KBM-7 (cell line): ENCODE measurements at regions not wholly inside any gene's neighbourhood (a gene's known extent, or its start where the extent isn't known, plus 50 kb on each side); places are given as distances from the start of the nearest gene placed in this dataset.
"Not testable (repeated sequence)": the region's sequence is repeated elsewhere in the genome, so short reads cannot be mapped to it uniquely, and the experiment has no call there.

Source experiments
- DNase-seq: peaks from one replicate; pipeline ENCODE4 v3.0.0-alpha.2; 2015
- in situ Hi-C: fragments of 300-500 bp; cut with MboI; formaldehyde crosslinking; loops from 2 replicates; pipeline ENCODE4 v1.14.3; 2020; ENCODE audit warnings: low sequenced_read_pairs, low pct_unique_long_range_greater_than_20kb, mixed read lengths

DNA sequence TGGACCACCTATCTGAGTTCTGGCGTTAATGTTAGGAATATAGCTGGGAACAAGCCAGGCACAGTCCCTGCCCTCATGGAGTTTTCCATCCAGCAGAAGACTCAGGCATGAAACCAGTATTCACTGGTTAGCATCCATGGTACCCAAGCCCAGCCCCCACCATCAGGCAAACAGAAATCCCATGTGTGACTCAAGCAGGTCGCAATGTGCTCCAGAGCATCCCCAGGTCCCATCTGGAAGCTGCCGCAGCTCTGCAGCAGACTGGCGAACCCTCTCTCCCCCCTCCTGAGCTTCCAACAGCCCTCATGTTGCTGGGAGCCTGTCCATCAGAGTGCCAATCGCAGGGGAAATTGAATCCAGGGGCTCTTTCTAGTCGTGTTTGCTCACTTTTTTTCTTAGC, 174.2 kb downstream of the RRAGC start:
- in situ Hi-C loops: no loop called here
- no peak for DNase-seq

DNA sequence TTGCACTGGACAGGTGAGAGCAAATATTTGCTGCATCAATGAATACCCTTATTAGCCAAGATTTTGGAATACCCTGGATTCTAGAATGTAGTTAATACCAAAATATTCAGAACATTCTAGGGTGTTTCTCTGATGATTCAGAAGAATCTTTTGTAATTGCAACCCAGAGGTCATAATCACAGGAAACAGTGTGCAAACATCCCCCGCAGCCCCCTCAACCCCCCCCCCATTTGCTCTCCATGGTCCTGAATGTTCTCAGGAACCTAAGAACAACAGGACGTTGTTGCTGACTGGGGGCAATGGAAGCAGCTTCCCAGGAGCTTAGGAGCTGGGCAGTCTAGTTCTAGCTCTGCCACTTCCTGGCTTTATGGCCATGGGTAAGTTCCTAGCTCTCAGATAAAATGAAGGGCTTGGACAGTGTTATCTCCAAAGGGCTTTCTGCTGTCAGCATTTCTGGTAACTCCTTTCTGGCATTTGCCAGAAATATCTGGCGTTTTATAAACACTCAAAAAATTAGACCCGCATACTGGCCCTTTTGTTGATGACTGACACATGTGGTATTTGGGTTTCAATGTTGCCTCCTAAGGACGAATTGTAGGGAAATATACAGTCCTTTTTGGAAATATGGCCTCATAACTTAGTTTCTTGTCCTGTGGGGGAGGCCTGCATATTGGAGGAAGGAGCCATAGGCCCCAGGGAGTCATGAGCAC, 178.6 kb downstream of the RRAGC start:
- in situ Hi-C loops: no loop called here
- no peak for DNase-seq

DNA sequence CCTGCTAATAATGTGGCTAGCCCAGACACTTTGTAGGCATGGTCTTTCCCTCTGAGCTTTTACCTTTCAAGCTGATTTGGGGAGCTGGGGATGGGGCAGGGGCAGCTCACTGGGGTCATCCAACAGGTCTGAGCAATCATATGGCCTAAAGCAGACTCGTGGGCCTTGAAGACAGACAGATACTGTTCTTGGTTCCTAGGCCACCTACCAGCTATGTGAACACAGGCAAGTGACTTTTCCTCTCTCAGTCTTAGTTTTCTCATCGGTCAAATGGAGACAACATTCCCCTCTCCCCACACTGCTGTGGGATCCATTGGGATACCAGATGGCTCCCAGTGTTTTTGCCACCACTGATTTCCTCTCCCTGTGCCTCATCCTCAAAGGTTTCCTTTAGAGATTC, 181.8 kb downstream of the RRAGC start:
- in situ Hi-C loops: no loop called here
- no peak for DNase-seq

DNA sequence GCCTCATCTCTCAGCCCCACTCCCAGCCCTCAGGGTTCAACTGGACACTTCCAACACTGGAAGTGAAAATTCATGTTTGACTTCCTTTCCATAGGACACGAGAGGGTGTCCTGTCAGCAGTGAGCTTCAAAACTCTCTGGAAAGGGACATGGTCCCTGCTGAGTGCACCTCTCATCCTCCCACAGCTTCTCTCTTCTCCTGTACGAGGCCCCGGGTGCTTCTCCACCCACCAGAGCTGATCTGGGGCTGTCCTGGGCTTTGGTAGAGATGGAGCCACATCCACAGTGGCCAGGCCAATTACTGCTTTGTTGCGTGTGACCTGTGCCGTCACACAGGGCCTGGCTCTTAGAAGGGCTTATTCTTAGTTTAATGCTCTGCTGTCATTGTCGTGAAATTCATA, 182.3 kb downstream of the RRAGC start:
- DNase-seq: no peak
- in situ Hi-C loops: no loop called here

DNA sequence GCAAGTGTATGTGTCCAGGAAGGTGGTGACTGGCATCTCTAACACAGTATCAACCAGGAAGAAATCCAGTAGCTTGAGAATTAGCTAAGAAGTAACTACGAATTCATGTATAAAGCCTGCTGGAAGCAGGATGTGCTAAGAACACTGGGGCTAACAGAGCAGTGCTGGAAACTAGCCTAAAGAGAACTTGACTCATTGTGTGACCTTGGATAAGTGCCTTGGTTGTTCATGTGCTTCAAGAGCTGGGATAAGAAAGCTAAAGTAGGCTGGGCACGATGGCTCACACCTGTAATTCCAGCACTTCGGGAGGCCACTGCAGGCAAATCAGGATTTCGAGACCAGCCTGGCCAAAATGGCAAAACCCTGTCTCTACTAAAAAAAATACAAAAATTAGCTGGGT, 186.9 kb downstream of the RRAGC start:
- in situ Hi-C loops: no loop called here
- DNase-seq: no peak

DNA sequence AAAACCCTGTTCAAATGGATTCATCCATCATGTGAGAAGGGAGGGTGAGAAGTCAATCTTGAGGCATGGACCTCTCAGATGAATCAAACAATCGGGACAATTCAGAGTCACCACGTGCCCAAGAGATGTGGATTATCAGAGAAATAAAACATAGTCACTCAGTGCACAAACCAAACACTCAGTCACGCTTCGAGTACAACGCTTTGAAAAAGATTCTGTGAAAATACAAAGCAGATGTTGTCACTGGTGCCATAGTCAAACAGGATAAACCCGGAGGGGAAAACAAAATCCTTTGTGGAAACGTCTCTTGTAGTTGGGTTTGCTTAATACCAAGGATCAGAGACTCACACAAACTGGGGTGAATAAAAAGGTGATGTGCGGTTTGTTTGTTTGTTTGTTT, 188.4 kb downstream of the RRAGC start:
- no peak for DNase-seq
- in situ Hi-C loops: no loop called here

DNA sequence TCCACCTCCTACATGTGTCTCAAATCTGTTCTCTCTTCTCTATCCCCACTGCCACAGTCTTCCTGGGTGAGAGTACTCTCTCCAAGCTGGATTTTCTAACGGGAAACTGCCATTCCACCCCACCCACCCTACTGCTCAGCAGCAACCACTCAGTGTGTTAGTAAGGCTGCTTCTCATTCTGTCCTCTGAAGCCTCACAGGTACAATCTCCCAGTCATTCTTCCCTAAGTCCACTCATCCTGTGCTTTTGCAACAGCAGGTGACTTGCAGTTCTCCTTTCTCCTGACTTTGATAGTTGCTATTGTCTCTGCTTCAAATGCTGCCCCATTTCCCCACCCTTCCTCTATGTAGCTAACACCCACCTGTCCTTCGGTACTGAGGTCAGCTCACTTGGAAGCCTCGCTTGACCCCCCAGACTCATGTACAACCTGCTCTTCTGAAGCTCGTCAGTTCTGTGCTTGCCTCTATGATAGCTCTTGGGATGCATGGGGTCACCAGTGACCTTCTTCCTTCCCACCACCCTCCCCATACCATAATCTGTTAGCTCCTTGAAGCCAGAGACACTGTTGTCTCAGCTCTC, 188.9 kb downstream of the RRAGC start:
- in situ Hi-C loops: no loop called here
- no peak for DNase-seq

DNA sequence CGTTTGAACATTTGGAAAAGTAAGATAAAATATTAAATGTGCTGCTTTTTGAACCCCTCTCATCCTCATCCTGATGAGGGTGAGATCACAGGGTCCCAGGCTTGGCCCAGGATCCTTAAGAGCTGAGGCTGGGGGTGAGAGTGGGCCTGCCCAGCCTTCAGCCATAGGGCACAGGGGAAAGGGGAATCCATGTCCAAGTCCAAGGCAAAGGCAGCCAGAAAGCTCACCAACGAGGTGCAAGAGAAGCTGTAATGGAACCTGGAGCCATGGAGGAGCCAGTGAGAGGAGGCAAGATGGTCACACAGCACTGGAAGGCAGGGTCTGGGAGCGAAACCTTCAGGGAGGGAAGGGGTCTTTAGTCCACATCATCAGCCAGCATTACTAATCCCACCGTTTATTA, 191.9 kb downstream of the RRAGC start:
- DNase-seq: no peak
- in situ Hi-C loops: no loop called here

DNA sequence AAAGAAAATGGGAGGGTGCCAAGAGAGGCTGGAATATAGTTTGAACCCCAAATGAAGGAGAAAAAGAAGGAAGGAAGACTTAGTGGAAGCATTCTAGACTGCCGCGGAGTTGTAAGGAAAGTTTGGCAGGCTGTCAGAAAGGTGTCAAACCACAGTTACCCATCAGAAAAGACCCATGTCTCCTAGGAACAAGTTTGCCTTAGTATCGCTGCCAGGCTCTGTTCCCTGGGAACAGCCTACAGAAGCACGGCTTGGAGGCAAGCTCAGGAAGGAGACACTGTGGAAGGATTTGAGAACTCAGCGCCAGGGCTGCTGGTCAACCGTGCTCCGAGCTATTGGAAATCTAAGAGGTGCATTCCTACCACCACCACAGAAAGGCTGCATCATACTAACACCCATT, 197.4 kb downstream of the RRAGC start:
- DNase-seq: no peak
- in situ Hi-C loops: no loop called here

DNA sequence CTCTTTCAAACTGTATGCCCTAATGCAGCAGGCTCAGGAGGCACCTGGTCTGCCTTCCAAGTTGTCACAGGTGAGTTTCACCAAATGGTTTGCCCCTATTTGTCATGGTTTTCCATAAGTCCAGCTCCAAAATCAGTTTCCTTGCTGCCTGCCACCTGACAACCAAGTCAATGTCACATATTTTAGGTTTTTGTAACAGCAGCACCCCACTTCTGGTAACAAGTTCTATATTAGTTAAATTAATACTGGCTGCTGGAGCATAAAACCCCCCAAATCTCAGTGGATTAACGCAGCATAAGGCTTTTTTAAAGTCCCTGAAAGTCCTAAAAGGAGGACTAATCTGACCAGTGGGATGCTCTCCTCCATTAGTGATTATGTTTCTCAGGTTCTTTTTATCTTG, 200.7 kb downstream of the RRAGC start:
- in situ Hi-C loops: no loop called here
- DNase-seq: no peak

DNA sequence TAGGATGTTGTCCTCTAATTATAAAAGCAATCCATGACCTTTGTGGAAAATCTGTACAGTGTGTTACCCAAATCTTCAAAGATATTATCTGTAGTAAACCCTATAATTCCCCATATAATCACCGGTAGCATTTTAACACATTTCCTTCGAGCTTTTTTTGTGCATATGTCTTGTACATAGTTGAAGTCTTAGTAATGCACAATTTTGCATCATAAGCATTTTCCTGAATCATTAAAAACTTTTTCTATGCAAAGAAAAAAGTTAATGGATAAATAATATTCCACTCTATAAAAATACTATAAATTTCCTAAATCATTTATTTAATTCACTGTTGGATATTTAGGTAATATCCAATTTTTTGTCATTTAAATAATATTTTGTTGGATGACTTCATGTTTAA, 201.7 kb downstream of the RRAGC start:
- in situ Hi-C loops: no loop called here

DNA sequence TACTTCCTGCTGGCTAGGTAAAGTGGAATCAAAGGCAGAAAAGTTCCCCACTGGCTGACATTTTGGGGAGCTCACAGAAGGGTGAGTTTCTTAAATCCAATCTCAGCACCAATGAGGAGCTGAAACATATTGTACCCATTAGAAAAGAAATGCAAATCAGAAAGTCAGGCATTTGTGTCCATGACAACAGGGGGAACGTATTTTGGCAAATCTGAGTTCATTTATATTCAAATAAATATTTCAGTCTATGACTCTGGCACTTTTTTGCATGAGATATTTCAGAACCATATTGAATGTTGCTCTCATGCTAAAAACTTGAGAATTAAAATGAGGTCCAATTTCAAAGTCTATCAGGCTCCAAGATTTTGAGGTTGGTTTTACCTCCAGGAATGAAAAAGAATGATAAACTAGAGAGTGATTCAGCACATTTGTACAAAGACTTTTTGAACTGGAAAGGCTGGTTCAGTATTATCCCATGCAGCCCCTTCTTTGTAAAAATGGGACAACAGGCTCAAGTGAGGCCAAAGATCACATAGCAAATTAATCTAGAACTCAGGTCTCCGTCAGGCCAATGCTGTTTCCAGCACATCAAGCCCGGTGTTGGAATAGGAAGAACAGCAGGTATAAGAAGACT, 202.2 kb downstream of the RRAGC start:
- in situ Hi-C loops: no loop called here

More for the DNA sequence above, 201.7 kb downstream of the RRAGC start:
- DNase-seq: no peak

DNA sequence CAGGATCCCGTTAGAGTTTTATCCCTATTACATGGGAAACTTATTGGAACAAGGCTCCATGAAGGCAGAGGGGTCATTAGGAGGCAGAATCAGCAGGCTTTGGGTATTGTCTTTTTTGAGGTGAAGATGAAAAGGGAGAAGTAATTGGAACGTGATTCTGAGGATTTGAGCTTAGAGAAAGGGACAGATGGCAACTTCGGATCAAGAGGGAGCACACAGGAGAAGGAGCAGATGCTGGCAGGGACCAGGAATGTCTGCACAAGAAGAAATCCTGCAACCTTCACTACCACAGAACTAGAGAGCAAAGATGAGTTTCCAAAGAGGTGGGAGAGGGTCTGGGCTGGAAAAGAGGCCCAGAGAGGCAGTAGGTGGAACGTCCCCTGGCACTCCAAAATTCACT, 202.8 kb downstream of the RRAGC start:
- DNase-seq: no peak
- in situ Hi-C loops: no loop called here

More for the DNA sequence above, 202.2 kb downstream of the RRAGC start:
- no peak for DNase-seq

DNA sequence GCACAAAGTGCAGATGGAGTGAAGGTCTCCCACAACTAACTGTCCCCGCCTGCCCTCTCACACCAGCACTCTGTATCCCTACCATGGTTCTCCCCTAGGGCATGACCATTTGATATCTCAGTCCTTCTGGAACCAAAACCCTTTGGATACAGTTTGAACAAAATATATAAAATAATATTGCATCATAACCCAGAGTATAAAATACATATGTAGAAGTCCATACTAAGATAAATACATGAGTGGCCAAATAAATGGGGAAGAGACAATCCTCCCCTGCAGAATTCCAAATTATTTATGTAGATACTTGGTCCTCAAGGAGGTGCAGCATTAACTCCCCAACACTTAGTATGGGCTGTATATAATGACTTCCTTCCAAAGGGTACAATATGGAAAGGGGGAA, 207.4 kb downstream of the RRAGC start:
- in situ Hi-C loops: no loop called here
- DNase-seq: no peak

DNA sequence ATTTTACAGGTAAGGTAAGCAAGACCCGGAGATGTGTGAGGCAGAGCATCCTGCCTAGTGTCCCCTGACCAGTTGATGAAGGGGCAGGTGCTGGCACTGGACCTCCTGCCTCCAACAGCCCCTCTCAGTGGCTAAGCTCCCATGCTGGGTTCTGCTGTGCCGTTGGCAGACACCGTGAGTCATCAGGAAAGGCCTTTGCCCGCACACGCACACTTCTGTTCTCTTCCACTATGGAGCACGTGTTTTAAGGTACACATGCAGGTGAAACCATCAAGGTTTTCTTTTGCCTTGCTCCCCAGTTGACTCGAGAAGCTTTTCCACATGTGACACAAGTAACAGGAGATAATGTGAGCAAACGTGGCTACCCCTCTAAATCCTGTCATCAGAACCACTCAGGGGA, 207.9 kb downstream of the RRAGC start:
- DNase-seq: no peak
- in situ Hi-C loops: no loop called here

DNA sequence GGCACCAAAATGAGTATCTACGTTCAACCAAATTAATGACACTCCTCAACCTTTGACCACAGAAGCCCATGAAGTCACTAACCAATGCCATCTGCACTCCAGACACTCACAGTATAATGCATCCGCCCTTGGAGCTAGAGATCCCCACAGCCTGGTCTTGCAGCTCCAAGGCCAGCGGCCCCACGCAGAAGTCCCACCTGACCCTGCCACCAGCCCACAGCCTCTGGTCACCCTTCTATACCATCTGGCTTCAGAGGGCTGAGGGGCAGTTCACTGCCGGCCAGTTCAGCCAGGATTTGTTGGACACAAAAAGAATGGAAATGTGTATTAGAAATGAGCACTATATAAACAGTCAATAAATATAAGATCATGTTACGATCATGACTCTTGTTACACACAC, 211.2 kb downstream of the RRAGC start:
- in situ Hi-C loops: no loop called here
- DNase-seq: no peak

DNA sequence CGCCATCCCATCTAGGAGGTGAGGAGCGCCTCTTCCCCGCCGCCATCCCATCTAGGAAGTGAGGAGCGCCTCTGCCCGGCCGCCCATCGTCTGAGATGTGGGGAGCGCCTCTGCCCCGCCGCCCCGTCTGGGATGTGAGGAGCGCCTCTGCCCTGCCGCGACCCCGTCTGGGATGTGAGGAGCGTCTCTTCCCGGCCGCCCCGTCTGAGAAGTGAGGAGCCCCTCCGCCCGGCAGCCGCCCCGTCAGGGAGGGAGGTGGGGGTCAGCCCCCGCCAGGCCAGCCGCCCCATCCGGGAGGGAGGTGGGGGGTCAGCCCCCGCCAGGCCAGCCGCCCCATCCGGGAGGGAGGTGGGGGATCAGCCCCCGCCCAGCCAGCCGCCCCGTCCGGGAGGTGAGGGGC, 212.2 kb downstream of the RRAGC start:
- DNase-seq, in situ Hi-C loops: not testable (repeated sequence)

DNA sequence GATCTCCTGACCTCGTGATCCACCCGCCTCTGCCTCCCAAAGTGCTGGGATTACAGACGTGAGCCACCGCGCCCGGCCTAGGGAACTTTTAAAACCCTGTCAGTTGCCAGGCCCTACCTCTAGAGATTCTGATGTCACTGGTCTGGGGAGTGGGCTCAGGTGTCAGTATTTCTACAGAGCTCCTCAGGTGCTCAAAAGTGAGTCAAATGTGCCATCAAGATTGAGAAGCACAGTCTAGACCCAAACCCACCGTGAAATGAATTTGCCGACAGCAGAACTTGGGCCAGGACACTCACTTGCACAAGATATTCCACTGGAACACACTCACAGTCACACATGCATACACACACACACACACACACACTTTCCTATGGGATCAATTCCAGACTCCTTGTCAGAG, 215.5 kb downstream of the RRAGC start:
- in situ Hi-C loops: no loop called here

DNA sequence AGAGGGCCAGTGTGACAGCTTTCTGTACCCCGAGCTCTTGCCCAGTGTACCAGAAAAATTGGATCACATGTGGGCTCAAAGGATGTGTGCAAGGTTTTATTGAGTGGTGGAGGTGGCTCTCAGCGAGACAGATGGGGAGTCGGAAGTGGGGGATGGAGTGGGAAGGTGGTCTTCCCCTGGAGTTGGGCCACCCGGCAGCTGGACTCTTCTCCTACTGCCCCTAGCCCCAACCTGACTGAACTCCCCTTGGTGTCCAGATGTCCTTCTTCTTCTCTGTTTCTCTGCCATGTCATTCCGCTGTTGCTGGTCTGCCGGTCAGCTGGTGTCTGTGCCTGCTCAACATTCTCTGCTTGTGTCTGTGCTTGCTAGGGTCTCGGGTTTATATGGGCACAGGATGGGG, 217.9 kb downstream of the RRAGC start:
- DNase-seq: no peak
- in situ Hi-C loops: no loop called here

More for the DNA sequence above, 215.5 kb downstream of the RRAGC start:
- DNase-seq: no peak

DNA sequence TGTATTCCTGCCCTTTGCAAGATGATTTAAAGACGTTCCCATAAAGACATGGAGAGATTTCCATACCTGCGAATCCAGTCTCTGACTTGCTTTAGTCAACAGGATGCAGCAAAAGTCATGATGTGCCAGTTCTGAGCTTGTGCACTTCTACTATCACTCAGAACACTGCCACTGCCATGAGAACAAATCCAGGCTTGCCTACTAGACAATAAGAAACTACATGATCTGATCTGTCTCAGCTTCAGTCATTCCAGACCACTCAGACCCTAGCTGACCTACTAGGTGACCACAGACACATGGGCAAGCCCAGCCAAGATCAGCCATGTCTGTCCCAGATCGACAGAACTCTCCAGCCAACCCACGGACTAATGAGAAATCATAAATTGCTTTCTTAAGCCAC, 219.2 kb downstream of the RRAGC start:
- in situ Hi-C loops: no loop called here
- no peak for DNase-seq

DNA sequence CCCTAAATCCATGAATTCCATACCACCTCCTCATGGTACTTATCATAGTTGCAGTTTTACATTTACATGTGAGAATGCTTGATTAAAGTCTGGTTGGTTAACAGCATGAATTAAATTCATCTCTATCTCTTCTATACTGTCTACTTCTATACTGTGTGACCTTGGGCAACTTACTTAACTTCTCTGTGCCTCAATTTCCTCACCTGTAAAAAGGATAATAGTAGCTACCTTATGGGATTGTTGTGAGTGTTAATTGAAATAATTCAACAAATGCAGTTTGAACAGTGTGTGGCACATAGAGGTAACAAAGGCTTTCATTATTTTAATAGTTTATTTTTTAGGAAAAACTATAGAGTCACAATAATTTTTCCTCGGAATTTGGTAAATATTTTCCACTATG, 231.3 kb downstream of the RRAGC start:
- DNase-seq: no peak
- in situ Hi-C loops: no loop called here
